ENCODE measurements at regions not wholly inside any gene's neighbourhood (a gene's known extent, or its start where the extent isn't known, plus 50 kb on each side); places are given as distances from the start of the nearest gene placed in this dataset.

DNA sequence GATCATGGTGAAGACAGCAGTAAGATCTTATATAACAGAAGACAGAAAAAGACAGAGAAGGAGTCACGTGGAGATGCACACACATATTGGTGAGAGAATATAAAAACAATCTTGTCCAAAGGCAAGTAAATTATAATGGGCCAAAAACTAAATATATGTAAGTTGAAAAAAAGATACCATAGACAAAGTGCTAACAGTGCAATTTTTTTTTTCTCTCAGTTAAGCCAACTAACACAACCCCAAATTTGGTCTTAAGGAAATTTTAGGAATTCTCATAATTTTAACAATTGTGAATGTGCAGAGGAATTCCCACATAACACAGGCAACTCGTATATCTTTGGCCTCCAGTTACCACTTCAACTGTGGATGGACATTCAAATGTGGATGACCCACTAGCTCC, 432.2 kb downstream of the SOX2 start:
- no TSS peak for BruUV-seq (replicated peaks)
- Histone ChIP-seq H3K56ac (ENCODE audit: extremely low read depth, insufficient read depth, low read length) (no peak overlapping the region), H2AK5ac (ENCODE audit: low read depth, low read length) (no peak overlapping the region), H3K4me3 (ENCODE audit: insufficient read depth, low read depth, low read length) (no peak overlapping the region), H3K9me1 (ENCODE audit: insufficient read depth, low read length) (no peaks in the 10 kb centered on the region), H3K18ac (ENCODE audit: low read depth, low read length) (no peak overlapping the region), H2AK9ac (replicated peaks; ENCODE audit: low read depth, low read length, poor library complexity) (no peak overlapping the region), H3K79me1 (ENCODE audit: low read depth in 1 of 2, low read length in 2 of 2) (no peaks in the 10 kb centered on the region), H3K9ac (ENCODE audit: low read depth, low read length) (no peak overlapping the region), H3K9me3 (ENCODE audit: control insufficient read depth, insufficient read depth, low read length) (peaks cover 7% of the 10 kb centered on the region; the same call in 1 of the 2 replicates), H4K91ac (ENCODE audit: insufficient read depth, low read depth, low read length) (no peak overlapping the region), H3K27ac (ENCODE audit: insufficient read depth, low read length) (no peak overlapping the region), H3K23ac (ENCODE audit: low read depth, low read length) (no peak overlapping the region), H2BK15ac (ENCODE audit: low read depth, low read length) (no peak overlapping the region), H4K8ac (ENCODE audit: low read depth in 2 of 2, low read length in 2 of 2) (no peak overlapping the region), H2AFZ (replicated peaks; ENCODE audit: low read length, poor library complexity) (no peak overlapping the region), H2BK120ac (ENCODE audit: low read depth, low read length) (no peak overlapping the region), H3K27me3 (ENCODE audit: control insufficient read depth, insufficient read depth, low read length) (no peaks in the 10 kb centered on the region), H2BK20ac (ENCODE audit: low read depth, low read length) (no peak overlapping the region), H3K4me1 (ENCODE audit: control insufficient read depth, insufficient read depth, low read length) (no peaks in the 10 kb centered on the region), H4K20me1 (ENCODE audit: insufficient read depth, low read length) (no peaks in the 10 kb centered on the region), H3K14ac (replicated peaks; ENCODE audit: low read depth, low read length) (no peak overlapping the region), H3K4ac (ENCODE audit: low read depth, low read length) (no peak overlapping the region), H4K5ac (ENCODE audit: low read depth, low read length) (no peak overlapping the region), H2BK5ac (ENCODE audit: low read depth, low read length, poor library complexity, severe bottlenecking) (no peak overlapping the region), H3K36me3 (ENCODE audit: control insufficient read depth, insufficient read depth, low read length) (no peaks in the 10 kb centered on the region), H3K4me2 (ENCODE audit: low read depth, low read length) (no peak overlapping the region)
- in situ Hi-C loops (cut with MboI; ENCODE audit: low sequenced_read_pairs) = no loop called here
- CTCF ChIA-PET = interaction anchor here (0.6 kb wide), 1 partner anchor 48 kb away, joined by 7 read pairs; no protein-coding TSS in a partner anchor
- intact Hi-C loops (cut with micrococcal nuclease) = no loop called here
- dilution Hi-C loops (cut with HindIII; ENCODE audit: low sequenced_read_pairs, unreplicated experiment) = no loop called here
- ATAC-seq (ENCODE audit: low read depth) (no peak), DNase-seq (no peak)
- POLR2A ChIA-PET (ENCODE audit: unreplicated experiment) = no interaction called here
- TF ChIP-seq MXI1 (IDR thresholded peaks at IDR 0.05; ENCODE audit: borderline replicate concordance, low read depth, low read length) (no peak), MAFK (IDR thresholded peaks at IDR 0.05; ENCODE audit: low read depth, low read length) (peak; percentile 58), FOS (IDR thresholded peaks at IDR 0.05; ENCODE audit: low read depth, low read length) (no peak), POLR2A (IDR thresholded peaks at IDR 0.05; ENCODE audit: low read depth, low read length) (no peak), NFE2L2 (IDR thresholded peaks at IDR 0.05; ENCODE audit: low read depth, low read length) (no peak), RFX5 (IDR thresholded peaks at IDR 0.05; ENCODE audit: low read depth, low read length) (no peak)
- TF ChIP-seq, protein P1, sequence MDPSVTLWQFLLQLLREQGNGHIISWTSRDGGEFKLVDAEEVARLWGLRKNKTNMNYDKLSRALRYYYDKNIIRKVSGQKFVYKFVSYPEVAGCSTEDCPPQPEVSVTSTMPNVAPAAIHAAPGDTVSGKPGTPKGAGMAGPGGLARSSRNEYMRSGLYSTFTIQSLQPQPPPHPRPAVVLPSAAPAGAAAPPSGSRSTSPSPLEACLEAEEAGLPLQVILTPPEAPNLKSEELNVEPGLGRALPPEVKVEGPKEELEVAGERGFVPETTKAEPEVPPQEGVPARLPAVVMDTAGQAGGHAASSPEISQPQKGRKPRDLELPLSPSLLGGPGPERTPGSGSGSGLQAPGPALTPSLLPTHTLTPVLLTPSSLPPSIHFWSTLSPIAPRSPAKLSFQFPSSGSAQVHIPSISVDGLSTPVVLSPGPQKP (IDR thresholded peaks at IDR 0.05; ENCODE audit: borderline replicate concordance, low read depth, low read length) = no peak
- WGBS, 2 experiments (ENCODE audit: extremely low coverage in 2 of 2, insufficient read length in 1 of 2) = no CpG with 5 or more reads among the region's 2 CpGs
